HG02970 (cell line): ENCODE measurements at regions not wholly inside any gene's neighbourhood (a gene's known extent, or its start where the extent isn't known, plus 50 kb on each side); places are given as distances from the start of the nearest gene placed in this dataset.
"Not testable (repeated sequence)": the region's sequence is repeated elsewhere in the genome, so short reads cannot be mapped to it uniquely, and the experiment has no call there.

Source experiments
- ATAC-seq: cut with Tn5 transposase; IDR thresholded peaks from one replicate; pipeline ENCODE4 v1.9.1; 2021; ENCODE audit warnings: mild to moderate bottlenecking, moderate library complexity, moderate number of reproducible peaks; ENCODE audit not compliant: unreplicated experiment, low FRiP score

- ATAC-seq, result no peak
Observed at GRCh38 chr2:12543076-12543977, 173.4 kb upstream of the TRIB2 start.

GRCh38 chr2:12543978-12544558, 172.7 kb upstream of the TRIB2 start:
- ATAC-seq, result no peak

- ATAC-seq, result no peak
Observed at GRCh38 chr2:12547566-12548170, 169.1 kb upstream of the TRIB2 start.

GRCh38 chr2:12548906-12549305, 167.8 kb upstream of the TRIB2 start:
- ATAC-seq, result no peak

- ATAC-seq, result no peak
Observed at GRCh38 chr2:12549641-12550040, 167.1 kb upstream of the TRIB2 start.

- ATAC-seq, result no peak
Observed at GRCh38 chr2:12552092-12552491, 164.6 kb upstream of the TRIB2 start.

GRCh38 chr2:12554224-12555011, 162.3 kb upstream of the TRIB2 start:
- no peak for ATAC-seq

- ATAC-seq, result no peak
Observed at GRCh38 chr2:12555012-12555645, 161.6 kb upstream of the TRIB2 start.

GRCh38 chr2:12556762-12557161, 160.0 kb upstream of the TRIB2 start:
- no peak for ATAC-seq

- no peak for ATAC-seq
Observed at GRCh38 chr2:12557688-12558087, 159.0 kb upstream of the TRIB2 start.

GRCh38 chr2:12558519-12558918, 158.2 kb upstream of the TRIB2 start:
- ATAC-seq, result no peak

GRCh38 chr2:12560618-12561017, 156.1 kb upstream of the TRIB2 start:
- no peak for ATAC-seq

GRCh38 chr2:12567411-12567810, 149.3 kb upstream of the TRIB2 start:
- ATAC-seq, result no peak

- not testable (repeated sequence) for ATAC-seq
Observed at GRCh38 chr2:12569510-12569909, 147.2 kb upstream of the TRIB2 start.

- ATAC-seq, result not testable (repeated sequence)
Observed at GRCh38 chr2:12569929-12570328, 146.8 kb upstream of the TRIB2 start.

- no peak for ATAC-seq
Observed at GRCh38 chr2:12577091-12577490, 139.6 kb upstream of the TRIB2 start.

- no peak for ATAC-seq
Observed at GRCh38 chr2:12577567-12578253, 139.0 kb upstream of the TRIB2 start.

- no peak for ATAC-seq
Observed at GRCh38 chr2:12579018-12579417, 137.7 kb upstream of the TRIB2 start.

- ATAC-seq, result no peak
Observed at GRCh38 chr2:12584338-12584737, 132.4 kb upstream of the TRIB2 start.

- no peak for ATAC-seq
Observed at GRCh38 chr2:12585784-12586183, 131.0 kb upstream of the TRIB2 start.
